ENCODE measurements at regions not wholly inside any gene's neighbourhood (a gene's known extent, or its start where the extent isn't known, plus 50 kb on each side); places are given as distances from the start of the nearest gene placed in this dataset.

DNA sequence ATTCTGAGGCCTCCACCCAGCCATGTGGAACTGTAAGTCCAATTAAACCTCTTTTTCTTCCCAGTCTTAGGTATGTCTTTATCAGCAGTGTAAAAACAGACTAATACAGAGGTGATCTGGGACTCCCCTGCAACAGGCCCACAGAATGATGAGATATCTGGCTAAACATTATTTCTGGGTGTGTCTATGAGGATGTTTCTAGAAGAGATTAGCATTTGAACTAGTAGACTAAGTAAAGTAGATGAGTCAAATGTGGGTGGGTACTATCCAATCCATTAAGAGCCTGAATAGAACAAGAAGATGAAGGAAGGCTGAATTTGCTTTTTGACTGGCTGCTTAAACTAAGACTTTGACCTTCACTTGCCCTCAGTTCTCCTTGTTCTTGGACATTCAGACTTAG, 396.5 kb upstream of the LRRC7 start:
- no peak for DNase-seq

DNA sequence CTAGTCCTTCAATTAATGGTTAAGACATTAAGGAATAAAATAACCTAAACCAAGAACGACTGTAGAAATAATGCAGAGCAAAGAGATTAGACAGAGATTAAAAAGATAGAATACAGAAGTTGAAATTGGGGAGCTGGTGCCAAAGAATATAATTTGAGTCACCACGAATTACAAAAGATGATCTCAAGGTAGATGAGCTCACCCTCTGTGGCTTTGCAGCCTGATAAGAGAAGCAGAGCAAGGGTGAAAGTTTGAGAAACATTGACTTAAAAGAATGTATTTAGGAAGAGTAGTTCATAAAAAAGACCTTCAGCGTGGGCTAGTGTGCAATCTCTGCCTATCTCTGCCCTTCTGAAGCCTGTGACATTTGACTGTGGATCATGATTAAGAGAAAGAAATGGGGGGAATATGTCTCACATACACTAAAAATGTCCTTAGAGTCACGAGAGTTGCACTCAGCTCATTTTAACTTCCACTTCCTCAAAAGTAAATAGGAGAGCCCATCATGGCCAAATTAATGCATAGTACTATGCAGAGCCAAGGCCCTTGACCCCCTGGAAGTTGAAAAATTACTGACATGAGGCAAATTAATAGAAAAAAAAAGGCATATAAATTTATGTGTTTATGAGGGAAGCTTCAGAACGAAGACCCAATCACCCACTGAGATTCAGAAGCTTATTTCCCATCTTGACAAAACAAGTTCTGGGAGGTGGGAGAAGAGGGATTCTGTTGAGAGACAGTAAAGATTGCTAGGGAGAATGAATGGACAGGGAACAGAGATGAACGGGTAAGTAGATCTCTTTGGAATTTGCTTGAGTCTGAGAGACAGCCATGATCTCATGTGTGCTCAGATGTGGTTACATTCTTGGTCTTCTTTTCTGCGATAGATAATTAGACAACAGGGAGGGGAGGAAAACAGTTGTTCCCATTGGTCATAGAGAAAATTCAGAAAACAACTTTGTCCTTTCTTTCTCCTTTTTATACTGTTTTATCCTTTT, 395.4 kb upstream of the LRRC7 start:
- no peak for DNase-seq

DNA sequence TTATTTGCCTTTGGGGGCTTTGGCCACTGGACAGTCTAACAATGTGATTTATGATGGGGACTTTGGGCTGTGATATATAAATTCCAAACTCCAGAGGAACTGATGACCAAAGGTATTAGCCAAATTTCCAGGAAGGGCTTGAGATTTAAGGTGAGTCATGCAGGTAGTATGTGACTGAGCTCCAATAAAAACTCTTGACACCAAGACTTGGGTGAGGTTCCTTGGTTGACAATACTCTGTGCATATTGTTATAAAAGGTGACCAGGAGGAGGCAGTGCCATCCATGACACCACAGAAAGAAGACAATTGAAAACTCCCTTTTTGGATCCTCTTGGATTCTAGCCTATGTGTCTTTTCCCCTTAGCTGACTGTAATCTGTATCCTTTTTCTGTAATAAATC, 392.7 kb upstream of the LRRC7 start:
- DNase-seq, result no peak

DNA sequence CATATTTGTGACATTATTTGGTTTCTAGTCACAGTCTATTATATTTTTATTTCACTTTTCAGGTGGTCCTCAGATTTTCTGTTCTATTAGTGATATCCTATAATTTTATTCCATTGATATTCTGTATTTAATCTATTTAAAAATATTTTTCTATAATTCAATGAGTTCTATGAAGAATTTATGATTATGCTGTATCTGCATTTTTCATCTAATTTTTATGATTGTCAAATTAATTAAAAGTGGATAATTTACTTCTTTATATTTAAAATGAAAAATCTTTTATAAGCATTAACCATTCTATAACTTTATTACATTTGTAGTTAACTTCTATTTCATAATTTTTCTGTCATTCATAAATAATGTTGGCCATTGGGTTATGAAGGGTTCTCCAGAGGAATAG, 387.4 kb upstream of the LRRC7 start:
- DNase-seq, result no peak

DNA sequence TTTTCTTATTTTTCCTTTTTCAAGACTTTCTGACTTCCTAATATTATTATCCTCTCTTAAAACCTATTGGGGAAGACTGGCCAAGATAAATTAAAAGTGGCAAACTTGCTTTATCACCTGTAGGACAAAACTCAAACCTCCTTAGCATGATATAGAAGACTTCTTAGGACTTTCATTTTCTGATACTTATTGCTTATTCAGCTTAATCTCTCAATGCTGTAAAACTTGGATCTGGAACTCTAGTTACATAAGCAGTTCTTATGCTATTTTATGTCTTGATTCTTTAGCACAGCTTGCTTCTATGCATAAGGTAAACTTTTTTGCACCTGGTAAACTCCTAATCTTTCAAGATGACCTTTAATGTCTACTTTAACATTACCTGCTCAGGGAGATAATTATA, 382.3 kb upstream of the LRRC7 start:
- no peak for DNase-seq

DNA sequence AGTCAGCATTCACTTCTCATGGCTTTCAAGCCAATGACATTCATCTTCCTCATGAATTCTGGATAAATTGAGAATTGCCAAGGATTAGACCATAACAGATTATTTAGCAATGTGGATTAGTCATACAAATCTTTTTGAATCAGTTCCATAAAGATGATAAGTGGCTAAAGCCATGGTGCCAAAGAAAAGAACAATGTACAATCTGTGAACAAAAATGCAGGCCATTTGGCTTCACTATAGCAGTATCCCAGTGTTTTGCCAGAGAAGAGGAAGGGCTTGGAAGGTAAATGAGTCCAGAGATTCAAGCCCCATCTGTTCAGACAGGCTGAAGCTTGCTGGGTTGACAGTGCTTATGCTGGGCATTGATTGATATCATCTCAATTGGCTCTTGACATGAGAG, 376.4 kb upstream of the LRRC7 start:
- DNase-seq, result peak; percentile 88

DNA sequence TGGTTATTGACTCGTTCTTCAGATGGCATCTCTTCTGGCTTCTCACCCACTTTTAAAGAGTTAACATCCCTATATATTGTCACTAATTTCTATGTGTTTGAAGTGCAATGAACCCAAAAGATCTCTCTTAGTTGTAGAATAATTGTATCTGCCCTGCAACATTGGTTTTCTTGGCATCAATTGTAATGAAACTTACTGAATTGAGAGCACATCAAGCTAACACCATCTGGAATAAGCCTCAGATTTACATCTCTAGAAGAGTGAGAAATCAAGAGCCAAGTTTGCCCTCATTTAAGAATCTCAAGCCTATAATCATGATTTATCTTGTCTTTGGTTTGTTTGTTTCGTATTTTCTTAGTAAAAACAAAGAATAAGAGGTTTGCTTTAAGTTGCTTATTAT, 372.6 kb upstream of the LRRC7 start:
- DNase-seq, result no peak

DNA sequence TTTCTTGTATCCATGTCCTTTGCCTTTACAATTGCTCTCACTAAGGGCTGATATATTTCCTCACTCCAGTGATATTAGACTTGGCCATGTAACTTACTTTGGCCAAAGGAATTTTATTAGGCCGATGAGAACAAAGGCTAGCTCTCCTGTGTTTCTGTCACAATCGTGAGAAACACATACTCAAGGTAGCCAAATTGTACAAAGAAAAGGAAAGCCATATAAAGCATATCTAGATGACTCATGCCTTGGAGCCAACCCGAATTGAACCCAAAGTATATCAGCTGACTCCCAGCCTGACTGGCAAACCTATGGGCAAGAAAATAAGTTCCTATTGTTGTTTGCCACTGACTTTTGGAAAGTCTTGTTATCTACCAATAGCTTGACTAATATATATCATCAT, 371.7 kb upstream of the LRRC7 start:
- DNase-seq, result no peak

DNA sequence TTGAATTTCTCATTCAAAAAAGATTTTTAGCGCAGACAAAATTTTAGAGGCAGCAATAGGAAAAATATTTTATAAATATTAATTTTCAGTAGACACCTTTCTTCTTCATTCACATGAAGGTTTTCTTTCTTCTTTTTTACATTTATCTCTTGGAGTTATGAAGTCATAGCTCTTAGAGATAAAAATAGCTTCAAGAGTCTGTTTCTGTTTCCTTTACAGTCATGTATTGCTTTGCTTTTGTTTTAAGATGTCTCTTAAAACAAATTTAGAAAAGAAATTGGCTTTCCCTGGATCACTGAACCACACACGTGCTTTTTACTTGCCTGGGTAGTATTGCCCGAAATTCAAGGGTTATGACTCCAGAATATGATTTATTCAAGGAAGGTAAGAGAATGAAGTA, 369.9 kb upstream of the LRRC7 start:
- no peak for DNase-seq

DNA sequence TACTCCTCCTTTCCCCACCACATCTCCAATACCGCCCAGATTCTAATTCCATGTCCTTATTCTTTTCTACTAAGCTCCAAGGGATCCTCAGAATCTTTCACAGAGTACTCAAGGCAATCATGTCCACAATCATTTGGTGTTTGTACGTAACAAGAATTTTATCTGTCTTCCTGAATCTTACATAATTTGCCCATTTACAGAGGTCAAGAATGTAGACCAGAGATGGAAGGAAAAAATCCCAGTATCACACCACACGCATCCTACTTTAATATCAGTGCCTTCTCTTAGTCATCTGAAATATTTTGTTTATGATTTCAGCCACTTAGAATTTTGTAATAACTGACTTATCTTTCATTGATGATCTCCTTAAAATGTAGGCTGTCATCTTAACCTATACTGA, 366.0 kb upstream of the LRRC7 start:
- no peak for DNase-seq

DNA sequence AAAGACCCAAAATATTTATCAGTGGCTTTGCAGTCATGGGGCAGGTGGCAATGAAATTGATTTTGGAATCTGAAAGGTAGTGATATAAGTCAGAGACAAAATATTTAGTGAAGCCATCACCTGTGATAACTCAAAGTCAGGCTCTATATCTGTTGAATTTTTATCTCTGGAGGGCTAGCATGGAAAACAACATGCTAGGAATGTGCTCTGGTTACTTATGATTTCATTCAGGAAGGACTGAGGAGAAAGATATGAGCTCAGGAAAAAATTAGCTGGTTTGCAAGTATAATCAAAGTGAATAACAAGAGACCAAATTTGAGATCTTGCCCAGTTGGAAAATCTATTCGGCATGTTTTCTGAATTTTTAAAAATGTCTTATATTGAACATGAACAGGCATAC, 364.6 kb upstream of the LRRC7 start:
- DNase-seq, result no peak

DNA sequence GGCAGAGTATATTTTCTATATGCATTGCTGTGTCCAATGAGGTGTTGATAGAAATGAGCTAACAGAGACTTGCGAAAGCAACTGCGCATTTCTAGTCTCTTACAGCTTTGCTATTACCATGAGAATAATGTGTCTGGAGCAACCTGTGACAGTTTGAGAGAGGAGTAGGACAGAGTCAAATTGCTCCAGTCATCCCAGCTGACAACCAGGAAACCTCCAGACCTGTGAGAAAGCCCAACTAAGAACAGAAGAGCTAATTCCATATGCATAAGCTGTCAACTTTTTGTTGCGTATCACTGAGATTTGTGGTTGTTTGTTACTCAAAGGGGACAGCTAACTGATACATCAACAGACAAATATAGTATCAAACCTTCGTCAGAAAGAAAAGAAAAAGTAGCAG, 354.1 kb upstream of the LRRC7 start:
- DNase-seq, result no peak

DNA sequence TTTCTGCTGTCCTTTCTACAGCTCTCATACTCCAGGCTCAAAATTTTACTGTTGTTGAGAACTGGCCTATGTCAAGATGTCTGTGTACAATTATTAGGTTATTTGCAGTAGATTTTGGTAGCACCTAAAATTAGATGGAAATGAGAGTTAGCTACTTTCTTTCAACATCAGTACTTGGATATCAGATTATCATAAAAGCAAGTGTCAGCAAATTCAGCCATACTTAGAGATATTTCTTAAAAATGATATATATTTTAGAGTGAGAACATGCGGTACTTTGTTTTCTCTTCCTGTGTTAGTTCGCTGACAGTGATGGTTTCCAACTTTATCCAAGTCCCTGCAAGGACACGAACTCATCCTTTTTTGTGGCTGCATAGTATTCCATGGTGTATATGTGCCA, 351.8 kb upstream of the LRRC7 start:
- DNase-seq, result no peak

DNA sequence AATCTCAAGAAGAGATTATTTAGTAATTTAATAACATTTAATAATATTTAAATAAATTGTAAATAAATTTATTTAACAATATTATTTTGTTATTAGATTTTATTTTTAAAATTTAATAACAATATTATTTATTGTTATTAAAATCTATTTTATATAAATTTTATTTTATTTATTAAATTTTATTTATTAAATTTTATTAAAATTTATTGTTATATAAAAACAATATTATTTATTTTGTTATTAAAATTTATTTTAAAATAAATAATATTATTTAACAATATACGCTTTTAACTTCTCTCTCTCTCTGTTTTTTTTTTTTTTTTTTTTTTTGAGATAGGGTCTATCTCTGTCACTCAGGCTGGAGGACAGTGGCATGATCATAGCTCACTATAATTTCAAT, 347.1 kb upstream of the LRRC7 start:
- DNase-seq, result no peak

DNA sequence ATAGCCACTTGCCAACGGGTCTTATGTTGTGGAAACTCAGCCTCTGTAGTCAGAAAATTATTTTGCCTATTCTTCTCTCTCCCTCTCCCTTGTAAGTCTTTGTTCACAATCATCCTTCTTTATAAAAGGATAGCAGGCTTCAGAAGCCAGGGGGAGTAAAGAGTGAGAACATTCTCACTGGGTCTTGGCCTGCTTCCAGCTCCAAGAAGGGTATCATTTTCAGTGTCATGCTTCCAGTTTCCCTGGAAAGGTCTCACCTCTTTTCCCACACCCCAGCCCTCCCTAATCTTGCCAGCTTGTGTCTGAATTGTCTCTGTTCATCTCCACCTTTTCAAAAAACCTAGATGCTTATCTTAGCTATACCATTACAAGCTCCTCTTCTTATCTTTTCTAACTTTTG, 346.2 kb upstream of the LRRC7 start:
- peak; percentile 58 for DNase-seq

DNA sequence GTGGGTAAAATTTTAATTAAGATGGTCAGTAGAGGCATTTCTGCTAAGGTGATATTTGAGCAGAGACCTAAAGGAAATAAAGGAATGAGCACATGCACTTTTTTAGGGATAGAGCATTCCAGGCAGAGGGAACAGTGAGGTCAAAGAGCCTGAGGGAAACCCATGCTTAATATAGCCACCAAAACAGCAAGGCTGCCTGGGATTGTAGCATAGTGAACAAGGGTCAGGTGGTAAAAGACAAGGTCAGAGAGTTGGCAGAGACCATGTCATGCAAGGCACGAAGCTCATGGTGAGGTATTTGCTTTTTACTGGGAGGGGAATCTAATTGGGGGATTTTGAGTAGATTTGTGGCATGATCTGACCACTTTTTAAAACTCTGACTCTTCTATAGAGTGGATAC, 344.6 kb upstream of the LRRC7 start:
- no peak for DNase-seq

DNA sequence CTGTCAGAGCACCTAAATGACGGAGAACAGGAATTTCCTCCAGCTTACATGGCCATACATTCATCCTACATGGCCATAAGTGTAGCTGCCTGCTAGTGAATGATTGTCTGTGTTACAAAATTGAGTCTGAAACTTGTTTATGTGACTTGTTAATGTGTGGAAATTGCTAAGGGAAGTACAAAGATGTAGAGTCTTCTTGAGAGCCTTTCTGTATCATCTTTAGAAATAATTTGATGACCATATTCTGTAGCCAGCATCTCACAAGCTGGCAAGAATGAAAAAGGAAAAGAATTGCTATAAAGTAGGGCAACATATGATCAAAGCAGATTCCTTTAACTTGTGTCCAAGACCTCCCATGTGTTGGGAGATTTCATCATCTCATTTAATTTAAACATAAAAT, 339.2 kb upstream of the LRRC7 start:
- DNase-seq, result no peak

DNA sequence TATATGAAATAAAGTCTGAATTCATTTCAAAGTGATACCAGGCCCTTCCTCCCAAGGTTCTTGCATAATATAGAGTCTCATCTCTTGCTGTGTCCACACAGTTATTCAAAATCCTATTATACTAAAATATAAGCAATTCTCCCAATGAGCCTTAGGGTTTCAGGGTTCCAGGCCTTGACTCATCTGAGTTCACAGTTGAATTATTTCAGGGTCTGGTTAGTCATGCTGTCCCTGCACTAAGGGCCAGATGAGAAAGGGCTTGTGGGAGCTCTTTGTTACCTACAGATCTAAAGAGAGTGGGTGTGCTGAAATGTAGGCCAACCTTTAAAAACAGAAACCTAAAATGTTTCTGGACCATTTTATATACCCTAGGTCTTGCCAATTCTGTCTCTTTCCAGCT, 337.5 kb upstream of the LRRC7 start:
- no peak for DNase-seq

DNA sequence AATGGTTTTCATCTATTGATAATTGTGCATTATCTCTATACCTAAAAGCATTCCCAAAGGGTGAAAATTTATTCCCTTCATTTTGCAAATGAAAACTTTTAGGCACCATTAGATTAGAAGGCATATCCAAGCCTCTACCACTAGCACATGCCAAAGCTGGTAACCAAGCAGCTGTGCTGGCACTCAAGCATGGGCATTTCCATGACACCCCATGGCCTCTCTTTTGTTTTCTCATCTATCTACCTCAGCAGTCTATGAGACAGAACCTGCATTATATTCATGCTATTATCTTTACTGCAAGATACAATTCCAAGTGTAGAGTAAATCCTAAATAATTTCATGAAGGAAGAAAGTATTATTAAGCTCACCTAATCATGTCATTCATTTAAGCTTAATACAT, 334.3 kb upstream of the LRRC7 start:
- DNase-seq, result no peak

DNA sequence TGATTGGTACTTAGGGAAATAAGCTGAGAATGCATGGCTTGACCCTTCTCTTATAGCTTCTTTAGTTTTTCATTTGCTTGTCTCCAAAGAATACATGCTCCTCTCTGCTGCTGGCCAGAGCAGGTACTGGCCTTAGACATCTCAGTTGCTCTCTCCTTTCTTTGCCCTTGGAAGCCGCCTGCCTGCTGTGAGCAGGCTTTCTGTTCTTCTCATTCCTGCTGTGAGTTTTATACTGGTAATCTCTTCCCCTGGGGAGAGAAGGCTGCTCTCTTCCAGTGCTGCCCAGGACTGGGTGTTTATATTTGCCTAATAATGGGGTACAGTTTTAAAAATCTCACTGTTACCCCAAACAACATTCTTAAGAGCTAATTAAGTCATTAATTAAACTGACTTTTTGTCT, 323.5 kb upstream of the LRRC7 start:
- no peak for DNase-seq

DNA sequence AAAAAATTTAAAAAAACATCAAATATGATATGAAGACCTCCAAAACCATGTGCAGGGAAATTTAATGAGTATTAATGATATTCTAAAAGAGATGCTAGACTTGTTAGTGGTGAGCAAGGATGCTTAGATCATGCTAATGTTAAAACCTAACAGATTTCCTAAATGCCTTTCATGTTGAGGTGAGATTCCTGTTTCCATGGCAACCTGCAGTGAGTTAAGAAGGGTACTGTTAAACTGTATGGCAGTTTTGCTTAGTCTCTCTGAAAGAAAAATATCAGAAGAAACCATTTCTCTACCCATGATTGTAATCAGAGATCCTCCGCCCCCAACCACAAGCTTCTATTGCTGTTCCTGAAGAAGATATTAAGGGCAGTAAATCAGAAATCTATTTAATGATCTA, 321.6 kb upstream of the LRRC7 start:
- DNase-seq, result no peak

DNA sequence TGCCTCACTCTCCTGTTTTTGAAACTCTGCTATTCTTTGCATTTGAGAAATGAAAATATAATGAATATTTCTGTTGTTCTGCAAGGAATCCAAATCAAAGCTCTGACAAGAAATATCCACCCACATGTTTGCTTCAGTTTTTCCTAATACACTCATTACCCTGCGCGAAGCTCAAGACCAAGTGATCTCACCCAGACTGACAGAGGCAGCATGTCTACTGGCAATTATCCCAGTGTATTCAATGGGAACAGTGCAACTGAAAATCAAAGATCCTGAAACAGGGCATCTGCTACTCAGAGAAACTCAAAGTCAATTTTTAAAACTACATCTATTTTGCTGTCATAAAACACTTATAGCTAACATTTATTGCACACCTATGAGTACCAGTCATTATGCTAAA, 321.0 kb upstream of the LRRC7 start:
- no peak for DNase-seq

DNA sequence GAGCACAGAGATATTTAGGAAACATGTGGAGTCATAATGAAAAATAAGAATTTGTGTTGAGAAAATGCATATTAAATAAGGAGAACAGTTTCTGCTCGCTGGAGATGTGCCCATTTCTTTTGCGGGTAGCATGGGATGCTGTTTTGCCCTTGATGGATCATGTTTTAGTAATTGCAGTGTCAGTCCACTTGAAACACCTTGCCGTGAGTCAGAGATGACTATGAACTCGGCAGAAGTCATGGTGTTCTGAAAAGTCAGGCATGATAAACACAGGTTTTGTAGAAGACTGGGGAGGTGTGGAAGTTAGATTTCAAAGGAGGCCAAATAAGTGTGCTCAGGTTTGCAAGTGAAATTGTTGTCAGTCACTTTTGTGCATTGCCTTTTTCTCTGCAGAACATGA, 315.0 kb upstream of the LRRC7 start:
- DNase-seq, result no peak

DNA sequence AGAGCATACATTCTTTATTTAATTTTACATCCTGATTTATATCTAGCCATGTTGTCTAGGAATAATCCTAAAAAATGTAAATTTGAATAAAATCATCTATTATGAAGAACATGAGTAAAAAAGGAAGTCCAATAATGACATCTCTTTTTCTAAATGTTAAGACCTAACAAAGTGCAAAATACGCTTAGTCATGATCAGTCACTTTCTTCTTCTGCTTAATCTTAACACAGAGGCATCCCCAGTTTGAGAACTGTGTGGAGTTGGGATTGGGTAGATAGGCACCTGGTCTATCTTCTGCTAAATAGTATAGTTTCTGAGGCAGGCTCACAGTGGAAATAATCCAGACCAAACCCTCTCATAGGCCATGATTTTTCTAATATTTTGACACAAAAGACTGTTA, 311.7 kb upstream of the LRRC7 start:
- DNase-seq, result no peak

DNA sequence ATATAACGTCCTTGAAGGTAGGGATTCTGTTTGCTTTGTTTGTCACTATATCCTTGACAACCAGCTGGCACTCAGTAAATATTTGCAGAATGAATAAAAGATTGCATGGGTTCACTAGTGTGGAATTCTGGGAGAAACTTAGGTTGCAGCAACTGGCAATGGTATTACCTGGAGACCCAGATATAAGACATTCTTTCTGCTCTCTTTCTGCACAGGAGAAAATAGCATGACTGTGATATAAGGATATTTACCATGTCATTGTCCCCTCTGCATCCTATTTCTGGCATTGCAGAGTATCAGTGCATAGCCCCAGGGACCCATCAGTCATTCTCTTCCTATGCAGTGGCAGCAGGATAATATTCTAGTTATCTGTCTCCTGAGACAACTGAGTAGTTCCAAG, 308.9 kb upstream of the LRRC7 start:
- peak; percentile 20 for DNase-seq

Data from NCI-H345 (cell line).